Endothelial cell of umbilical vein (primary cell): ENCODE measurements at regions not wholly inside any gene's neighbourhood (a gene's known extent, or its start where the extent isn't known, plus 50 kb on each side); places are given as distances from the start of the nearest gene placed in this dataset.

ENCODE experiments used
- BruUV-seq: library from RNA; stranded (reverse); fragments of 400-500 nt; replicated peaks from 2 replicates; lab custom pipeline; 2021; lab: Mats Ljungman, UMichigan
- CTCF ChIA-PET: fragments of 300-600, 350-600 bp; sonication (Branson Sonifier 250); formaldehyde crosslinking; loops from one replicate; lab custom pipeline; 2021; ENCODE audit warnings: antibody characterized with exemption, inconsistent platforms; lab: Charles Lee
- POLR2A ChIA-PET: fragments of 300-600, 350-600 bp; sonication (Branson Sonifier 250); formaldehyde crosslinking; loops from one replicate; lab custom pipeline; 2021; ENCODE audit warnings: antibody characterized with exemption, inconsistent platforms; lab: Charles Lee
- DNase-seq: peaks from one replicate; pipeline ENCODE4 v3.0.0-alpha.2; 2011; ENCODE audit warnings: low read depth, low spot score
- FAIRE-seq: peaks from 2 replicates; lab custom pipeline; 2011; peaks lifted over from hg19 to GRCh38; lab: Jason Lieb, UNC
- H2AFZ ChIP-seq: 2 replicates; pipeline ENCODE4 v1.6.0; 2012; ENCODE audit warnings: low read depth, low read length, control low read depth, inconsistent platforms
- H3K27ac ChIP-seq: 2 replicates; pipeline ENCODE4 v1.5.1; 2011; ENCODE audit warnings: low read depth, mild to moderate bottlenecking, control low read depth, low read length, moderate library complexity; ENCODE audit not compliant: insufficient read depth
- H3K27me3 ChIP-seq, 2 experiments: 2 replicates each; pipeline versions ENCODE4 v1.6.0 to v1.6.1; 2011; ENCODE audit warnings: low read length in 2 of 2, mixed read lengths in 1 of 2; ENCODE audit not compliant: control insufficient read depth in 2 of 2, insufficient read depth in 2 of 2
- H3K36me3 ChIP-seq, 2 experiments: 2 replicates in 1 of 2; 3 replicates in 1 of 2; pipeline ENCODE4 v1.5.1; 2011; ENCODE audit warnings: low read length in 2 of 2, mild to moderate bottlenecking in 1 of 2, moderate library complexity in 1 of 2; ENCODE audit not compliant: control insufficient read depth in 2 of 2, insufficient read depth in 2 of 2; ENCODE audit errors: extremely low read depth in 1 of 2
- H3K4me1 ChIP-seq: 3 replicates; pipeline ENCODE4 v1.5.1; 2011; ENCODE audit warnings: mild to moderate bottlenecking, low read length; ENCODE audit not compliant: control insufficient read depth, insufficient read depth; ENCODE audit errors: extremely low read depth
- H3K4me2 ChIP-seq: 2 replicates; pipeline ENCODE4 v1.6.1; 2011; ENCODE audit warnings: low read length, control low read depth, mixed read lengths; ENCODE audit not compliant: insufficient read depth
- H3K4me3 ChIP-seq, 3 experiments: fragments of 200-600 bp in 1 of 3; sonication (generic), shearing (Covaris generic) in 1 of 3; replicated peaks in 1 of 3; 2 replicates each; pipeline ENCODE4 v1.5.1; 2011 to 2016; ENCODE audit warnings: control low read depth in 3 of 3, low read length in 3 of 3, mild to moderate bottlenecking in 2 of 3, inconsistent platforms in 1 of 3, low read depth in 1 of 3, moderate library complexity in 1 of 3; ENCODE audit not compliant: insufficient read depth in 1 of 3
- H3K79me2 ChIP-seq: 2 replicates; pipeline ENCODE4 v1.6.0; 2012; ENCODE audit warnings: low read length, inconsistent platforms; ENCODE audit not compliant: control insufficient read depth, insufficient read depth
- H3K9ac ChIP-seq: replicated peaks from 2 replicates; pipeline ENCODE3; 2011; ENCODE audit warnings: low read length, control low read depth; ENCODE audit not compliant: insufficient read depth; ENCODE audit errors: extremely low read depth
- H3K9me1 ChIP-seq: replicated peaks from 3 replicates; pipeline ENCODE4 v1.6.0; 2011; ENCODE audit warnings: mild to moderate bottlenecking, low read length; ENCODE audit not compliant: control insufficient read depth, insufficient read depth; ENCODE audit errors: extremely low read depth
- H3K9me3 ChIP-seq: replicated peaks from 2 replicates; pipeline ENCODE4 v1.5.1; 2012; ENCODE audit warnings: low read length, inconsistent platforms; ENCODE audit not compliant: control insufficient read depth, insufficient read depth
- H4K20me1 ChIP-seq: replicated peaks from 2 replicates; pipeline ENCODE3; 2011; ENCODE audit warnings: mild to moderate bottlenecking, low read length; ENCODE audit not compliant: control insufficient read depth, insufficient read depth; ENCODE audit errors: extremely low read depth
- CTCF ChIP-seq, 2 donors: IDR thresholded peaks; 1 replicate in 1 of 2; 2 replicates in 1 of 2; pipeline ENCODE4 v1.5.1; 2011; ENCODE audit warnings: low read length in 2 of 2, mild to moderate bottlenecking in 2 of 2, moderate library complexity in 2 of 2, control low read depth in 1 of 2, inconsistent platforms in 1 of 2, low read depth in 1 of 2; ENCODE audit not compliant: insufficient read depth in 1 of 2; ENCODE audit errors: extremely low read depth in 1 of 2
- EZH2 ChIP-seq: IDR thresholded peaks from 2 replicates; pipeline ENCODE4 v1.6.1; 2012; ENCODE audit warnings: borderline replicate concordance, low read depth, mild to moderate bottlenecking, moderate library complexity, low read length, inconsistent platforms; ENCODE audit not compliant: severe bottlenecking
- FOS ChIP-seq: IDR thresholded peaks from 2 replicates; pipeline ENCODE4 v1.6.1; 2011; ENCODE audit warnings: mild to moderate bottlenecking, low read length, moderate library complexity, borderline replicate concordance; ENCODE audit not compliant: insufficient read depth
- GATA2 ChIP-seq: IDR thresholded peaks from 2 replicates; pipeline ENCODE4 v1.7.0; 2011; ENCODE audit warnings: low read depth, mild to moderate bottlenecking, moderate library complexity, mixed read lengths, low read length; ENCODE audit not compliant: insufficient read length, insufficient read depth
- JUN ChIP-seq: IDR thresholded peaks from 2 replicates; pipeline ENCODE4 v1.6.1; 2011; ENCODE audit warnings: borderline replicate concordance, low read depth; ENCODE audit not compliant: insufficient read length, insufficient read depth
- MAX ChIP-seq: IDR thresholded peaks from 2 replicates; pipeline ENCODE4 v1.6.1; 2011; ENCODE audit not compliant: insufficient read depth, insufficient read length
- MYC ChIP-seq: IDR thresholded peaks from one replicate; pipeline ENCODE4 v1.6.1; 2011; ENCODE audit warnings: mild to moderate bottlenecking, low read depth, low read length
- POLR2A ChIP-seq: IDR thresholded peaks from 2 replicates; pipeline ENCODE4 v1.6.1; 2012; ENCODE audit warnings: low read depth, mild to moderate bottlenecking, control low read depth, low read length
- POLR2AphosphoS5 ChIP-seq: IDR thresholded peaks from 2 replicates; pipeline ENCODE4 v1.6.1; 2012; ENCODE audit warnings: low read depth, mild to moderate bottlenecking, control low read depth, low read length, moderate library complexity; ENCODE audit not compliant: insufficient read depth
- dilution Hi-C: fragments of 300-500 bp; cut with MboI; formaldehyde crosslinking; loops from one replicate; pipeline ENCODE4 v1.15.0; 2019; ENCODE audit warnings: low sequenced_read_pairs; ENCODE audit not compliant: extremely low pct_ligation_motif_present
- intact Hi-C: fragments of 100-400 bp; cut with micrococcal nuclease; formaldehyde crosslinking; loops from one replicate; pipeline ENCODE4 v1.10.0; 2022

GRCh38 chr6:81031416-81031815 is 721.1 kb downstream of the TENT5A start:
- no peak overlapping the region for H3K9ac ChIP-seq
- H3K27me3 ChIP-seq, result no peaks in the 10 kb centered on the region
- no peak overlapping the region for H2AFZ ChIP-seq
- dilution Hi-C loops (no loop called here), intact Hi-C loops (no loop called here)
- H3K4me3 ChIP-seq, result no peak overlapping the region
- no TSS peak for BruUV-seq
- no peak for DNase-seq
- FAIRE-seq, result no peak
- H3K9me1 ChIP-seq, result no peaks in the 10 kb centered on the region
- no peaks in the 10 kb centered on the region for H3K79me2 ChIP-seq
- H3K36me3 ChIP-seq, result no peaks in the 10 kb centered on the region
- no peaks in the 10 kb centered on the region for H4K20me1 ChIP-seq
- H3K9me3 ChIP-seq, result no peaks in the 10 kb centered on the region
- ChIA-PET POLR2A (no interaction called here), CTCF (interaction anchor here (0.8 to 1.0 kb wide), 2 partner anchors 10 to 45 kb away, joined by 3 to 4 read pairs; no protein-coding TSS in a partner anchor)
- H3K4me1 ChIP-seq, result no peaks in the 10 kb centered on the region
- no peak overlapping the region for H3K27ac ChIP-seq
- TF ChIP-seq MAX (no peak), POLR2A (no peak), JUN (no peak), FOS (no peak), CTCF (IDR thresholded peaks at IDR 0.05; ENCODE audit: extremely low read depth in 1 of 2, insufficient read depth in 1 of 2, low read depth in 1 of 2, low read length in 2 of 2) (no peak), MYC (no peak), EZH2 (no peak), GATA2 (no peak), POLR2AphosphoS5 (no peak)
- H3K4me2 ChIP-seq, result no peak overlapping the region
